Hepatocyte (in vitro differentiated cells): ENCODE measurements at regions not wholly inside any gene's neighbourhood (a gene's known extent, or its start where the extent isn't known, plus 50 kb on each side); places are given as distances from the start of the nearest gene placed in this dataset.

ENCODE experiments used
- DNase-seq: peaks from one replicate; pipeline ENCODE4 v3.0.0-alpha.2; 2016; ENCODE audit warnings: low spot score
- H2AFZ ChIP-seq: fragments of 200-600 bp; sonication (generic); 2 replicates; pipeline ENCODE4 v1.6.0; 2016; ENCODE audit warnings: antibody characterized with exemption, mild to moderate bottlenecking
- H3K27ac ChIP-seq: fragments of 200-600 bp; sonication (generic); 2 replicates; pipeline ENCODE4 v1.5.1; 2016; ENCODE audit warnings: mild to moderate bottlenecking
- H3K27me3 ChIP-seq: fragments of 200-600 bp; sonication (generic); 2 replicates; pipeline ENCODE4 v1.6.1; 2016
- H3K36me3 ChIP-seq: fragments of 200-600 bp; sonication (generic); replicated peaks from 2 replicates; pipeline ENCODE4 v1.5.1; 2016; ENCODE audit warnings: low read depth; ENCODE audit not compliant: insufficient read depth
- H3K4me1 ChIP-seq: fragments of 200-600 bp; sonication (generic); 2 replicates; pipeline ENCODE4 v1.5.1; 2016; ENCODE audit warnings: mild to moderate bottlenecking, moderate library complexity; ENCODE audit not compliant: insufficient read depth
- H3K4me2 ChIP-seq: fragments of 200-600 bp; sonication (generic); 2 replicates; pipeline ENCODE4 v1.6.0; 2016
- H3K4me3 ChIP-seq: fragments of 200-600 bp; sonication (generic); 2 replicates; pipeline ENCODE4 v1.5.1; 2016; ENCODE audit warnings: mild to moderate bottlenecking
- H3K79me2 ChIP-seq: fragments of 200-600 bp; sonication (generic); 2 replicates; pipeline ENCODE4 v1.6.0; 2017; ENCODE audit warnings: mild to moderate bottlenecking
- H3K9me2 ChIP-seq: fragments of 200-600 bp; sonication (generic); replicated peaks from 2 replicates; pipeline ENCODE4 v1.6.0; 2017; ENCODE audit warnings: mild to moderate bottlenecking; ENCODE audit not compliant: insufficient read depth
- H3K9me3 ChIP-seq: fragments of 200-600 bp; sonication (generic); 2 replicates; pipeline ENCODE4 v1.5.1; 2016; ENCODE audit warnings: low read depth, mild to moderate bottlenecking
- H4K20me1 ChIP-seq: fragments of 200-600 bp; sonication (generic); 2 replicates; pipeline ENCODE4 v1.6.0; 2016; ENCODE audit warnings: mild to moderate bottlenecking; ENCODE audit not compliant: insufficient read depth, poor library complexity, severe bottlenecking
- CTCF ChIP-seq: fragments of 200-600 bp; sonication (generic); IDR thresholded peaks from 2 replicates; pipeline ENCODE4 v1.5.1; 2016; ENCODE audit warnings: antibody characterized with exemption, mild to moderate bottlenecking; ENCODE audit not compliant: poor library complexity
- EZH2 ChIP-seq: fragments of 200-600 bp; sonication (generic); IDR thresholded peaks from 2 replicates; pipeline ENCODE4 v1.6.1; 2016; ENCODE audit warnings: antibody characterized with exemption, mild to moderate bottlenecking, borderline replicate concordance
- EZH2phosphoT487 ChIP-seq: fragments of 200-600 bp; sonication (generic); IDR thresholded peaks from one replicate; pipeline ENCODE4 v1.6.1; 2018; ENCODE audit warnings: antibody characterized with exemption, mild to moderate bottlenecking, low read depth, moderate library complexity; ENCODE audit not compliant: unreplicated experiment, severe bottlenecking
- WGBS: methylation state at CpG from one replicate; pipeline ENCODE4 v1.1.6; 2016; ENCODE audit warnings: low lambda C conversion rate; ENCODE audit errors: missing lambda C conversion rate; 5-methylcytosine and 5-hydroxymethylcytosine counted together

GRCh38 chr10:3413937-3414666 is 241.5 kb upstream of the PITRM1 start:
- H4K20me1 ChIP-seq, result no peaks in the 10 kb centered on the region

GRCh38 chr10:3412646-3413045 is 240.1 kb upstream of the PITRM1 start:
- TF ChIP-seq EZH2, result no peak
- no peak for TF ChIP-seq EZH2phosphoT487
- TF ChIP-seq CTCF, result no peak

More at GRCh38 chr10:3413937-3414666, 241.5 kb upstream of the PITRM1 start:
- Histone ChIP-seq H3K27ac (no peak overlapping the region), H3K36me3 (no peaks in the 10 kb centered on the region), H3K79me2 (no peaks in the 10 kb centered on the region), H2AFZ (no peak overlapping the region), H3K4me3 (no peak overlapping the region), H3K9me2 (no peaks in the 10 kb centered on the region), H3K4me2 (no peak overlapping the region), H3K4me1 (peaks cover 9% of the 10 kb centered on the region), H3K27me3 (no peaks in the 10 kb centered on the region), H3K9me3 (no peaks in the 10 kb centered on the region)
- DNase-seq, result no peak
- no peak for TF ChIP-seq EZH2phosphoT487
- no peak for TF ChIP-seq EZH2
- TF ChIP-seq CTCF, result no peak
- WGBS, result 96% methylated on average over 23 of the region's 23 CpGs

GRCh38 chr10:3412071-3412582 is 239.5 kb upstream of the PITRM1 start:
- TF ChIP-seq EZH2, result no peak
- no peak for TF ChIP-seq CTCF
- no peak for TF ChIP-seq EZH2phosphoT487

More at GRCh38 chr10:3412646-3413045, 240.1 kb upstream of the PITRM1 start:
- no peak for DNase-seq
- Histone ChIP-seq H3K27me3 (no peaks in the 10 kb centered on the region), H2AFZ (no peak overlapping the region), H3K4me1 (no peaks in the 10 kb centered on the region), H3K9me3 (no peaks in the 10 kb centered on the region), H3K9me2 (no peaks in the 10 kb centered on the region), H3K4me2 (no peak overlapping the region), H4K20me1 (no peaks in the 10 kb centered on the region), H3K4me3 (no peak overlapping the region), H3K36me3 (no peaks in the 10 kb centered on the region), H3K27ac (no peak overlapping the region), H3K79me2 (no peaks in the 10 kb centered on the region)
- 85% methylated on average over 16 of the region's 16 CpGs for WGBS

More at GRCh38 chr10:3412071-3412582, 239.5 kb upstream of the PITRM1 start:
- DNase-seq, result no peak
- Histone ChIP-seq H3K4me2 (no peak overlapping the region), H3K9me3 (no peaks in the 10 kb centered on the region), H3K27ac (no peak overlapping the region), H4K20me1 (no peaks in the 10 kb centered on the region), H3K9me2 (no peaks in the 10 kb centered on the region), H3K4me3 (no peak overlapping the region), H3K4me1 (no peaks in the 10 kb centered on the region), H2AFZ (no peak overlapping the region), H3K36me3 (no peaks in the 10 kb centered on the region), H3K79me2 (no peaks in the 10 kb centered on the region), H3K27me3 (no peaks in the 10 kb centered on the region)
- 82% methylated on average over 5 of the region's 5 CpGs for WGBS
